Bronchial epithelial cell (primary cell): ENCODE measurements at regions not wholly inside any gene's neighbourhood (a gene's known extent, or its start where the extent isn't known, plus 50 kb on each side); places are given as distances from the start of the nearest gene placed in this dataset.

Experiments used
- DNase-seq: peaks from one replicate; pipeline ENCODE4 v3.0.0-alpha.2; 2010; ENCODE audit warnings: low read depth
- FAIRE-seq: peaks from 2 replicates; lab custom pipeline; 2011; peaks lifted over from hg19 to GRCh38; lab: Jason Lieb, UNC
- H3K27me3 ChIP-seq: 2 replicates; pipeline ENCODE4 v1.5.1; 2011; ENCODE audit warnings: low read length; ENCODE audit not compliant: control insufficient read depth, insufficient read depth
- H3K36me3 ChIP-seq: 2 replicates; pipeline ENCODE4 v1.5.1; 2011; ENCODE audit warnings: low read length; ENCODE audit not compliant: control insufficient read depth, insufficient read depth
- H3K4me3 ChIP-seq: 2 replicates; pipeline ENCODE4 v1.5.1; 2011; ENCODE audit warnings: mild to moderate bottlenecking, low read depth, low read length, control low read depth
- TF ChIP-seq, protein P1 (sequence below): IDR thresholded peaks from 2 replicates; pipeline ENCODE4 v1.5.1; 2011; ENCODE audit warnings: mild to moderate bottlenecking, moderate library complexity, low read length, control low read depth, inconsistent platforms; ENCODE audit not compliant: insufficient read depth, severe bottlenecking

DNA sequence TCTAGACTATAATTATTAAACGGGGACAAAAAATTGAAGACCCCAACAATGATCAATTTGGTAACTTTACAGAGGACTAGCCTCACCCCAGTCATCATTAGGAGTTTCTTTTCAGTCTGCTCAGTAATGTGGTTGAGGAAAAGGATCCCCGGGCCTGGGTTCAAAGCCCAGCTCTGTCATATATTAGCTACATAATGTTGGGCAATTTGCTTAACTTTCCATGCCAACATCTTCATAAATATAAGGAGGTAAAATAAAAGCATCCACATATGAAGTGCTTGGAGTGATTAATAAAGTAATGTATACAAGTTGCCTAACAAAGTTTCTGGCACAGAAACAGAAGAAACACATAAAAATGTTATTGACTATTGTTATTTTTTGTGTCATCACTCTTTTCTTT is 53.4 kb upstream of the ANTXR2 start:
- no peaks in the 10 kb centered on the region for H3K36me3 ChIP-seq
- no peaks in the 10 kb centered on the region for H3K27me3 ChIP-seq
- DNase-seq (no peak), FAIRE-seq (no peak)
- no peak overlapping the region for H3K4me3 ChIP-seq
- TF ChIP-seq, protein P1, sequence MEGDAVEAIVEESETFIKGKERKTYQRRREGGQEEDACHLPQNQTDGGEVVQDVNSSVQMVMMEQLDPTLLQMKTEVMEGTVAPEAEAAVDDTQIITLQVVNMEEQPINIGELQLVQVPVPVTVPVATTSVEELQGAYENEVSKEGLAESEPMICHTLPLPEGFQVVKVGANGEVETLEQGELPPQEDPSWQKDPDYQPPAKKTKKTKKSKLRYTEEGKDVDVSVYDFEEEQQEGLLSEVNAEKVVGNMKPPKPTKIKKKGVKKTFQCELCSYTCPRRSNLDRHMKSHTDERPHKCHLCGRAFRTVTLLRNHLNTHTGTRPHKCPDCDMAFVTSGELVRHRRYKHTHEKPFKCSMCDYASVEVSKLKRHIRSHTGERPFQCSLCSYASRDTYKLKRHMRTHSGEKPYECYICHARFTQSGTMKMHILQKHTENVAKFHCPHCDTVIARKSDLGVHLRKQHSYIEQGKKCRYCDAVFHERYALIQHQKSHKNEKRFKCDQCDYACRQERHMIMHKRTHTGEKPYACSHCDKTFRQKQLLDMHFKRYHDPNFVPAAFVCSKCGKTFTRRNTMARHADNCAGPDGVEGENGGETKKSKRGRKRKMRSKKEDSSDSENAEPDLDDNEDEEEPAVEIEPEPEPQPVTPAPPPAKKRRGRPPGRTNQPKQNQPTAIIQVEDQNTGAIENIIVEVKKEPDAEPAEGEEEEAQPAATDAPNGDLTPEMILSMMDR: no peak

DNA sequence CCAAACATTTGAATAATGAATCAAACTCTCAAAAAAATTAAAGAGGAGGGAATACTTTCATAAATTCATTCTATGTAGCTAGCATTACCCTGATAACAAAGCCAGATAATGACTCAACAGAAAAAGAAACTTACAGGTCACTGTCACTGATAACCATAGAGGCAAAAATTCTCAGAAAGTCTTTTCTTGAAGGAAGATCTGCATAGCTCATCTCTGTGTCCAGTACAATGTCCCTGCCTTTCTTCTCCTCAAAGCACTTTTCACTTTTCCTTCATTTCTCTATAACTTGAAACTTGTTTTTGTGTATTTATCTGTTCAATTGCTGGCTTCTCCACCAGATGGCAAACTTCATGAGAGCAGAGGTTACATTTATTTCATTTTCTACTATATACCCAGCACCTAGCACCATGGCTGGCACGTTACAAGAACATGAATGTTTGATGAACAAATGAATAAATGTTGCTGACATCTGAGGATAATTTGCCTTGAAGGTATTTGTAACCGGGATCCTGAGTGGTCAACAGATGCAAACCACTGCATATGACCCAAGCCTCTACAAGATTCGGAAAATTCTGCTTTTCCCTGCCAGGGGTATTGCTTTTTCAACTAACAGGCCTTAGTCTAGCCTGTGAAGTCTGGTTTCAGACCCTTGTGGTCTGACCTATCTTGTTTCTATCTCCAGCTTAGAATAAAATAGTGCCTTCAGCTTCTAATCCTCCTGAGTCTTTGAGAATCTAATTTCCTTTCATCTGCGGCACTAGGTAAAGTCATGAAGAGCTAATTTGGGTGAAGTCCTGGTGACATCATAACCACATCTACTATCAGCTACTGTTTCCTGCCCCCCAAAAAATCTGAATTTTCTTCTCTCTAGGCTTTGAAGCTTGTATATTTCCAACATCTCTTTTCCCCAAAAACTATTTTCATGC is 52.5 kb upstream of the ANTXR2 start:
- TF ChIP-seq, protein P1: peak; percentile 37
- no peaks in the 10 kb centered on the region for H3K36me3 ChIP-seq
- DNase-seq (peak; percentile 55), FAIRE-seq (no peak)
- H3K4me3 ChIP-seq: no peak overlapping the region
- H3K27me3 ChIP-seq: no peaks in the 10 kb centered on the region

DNA sequence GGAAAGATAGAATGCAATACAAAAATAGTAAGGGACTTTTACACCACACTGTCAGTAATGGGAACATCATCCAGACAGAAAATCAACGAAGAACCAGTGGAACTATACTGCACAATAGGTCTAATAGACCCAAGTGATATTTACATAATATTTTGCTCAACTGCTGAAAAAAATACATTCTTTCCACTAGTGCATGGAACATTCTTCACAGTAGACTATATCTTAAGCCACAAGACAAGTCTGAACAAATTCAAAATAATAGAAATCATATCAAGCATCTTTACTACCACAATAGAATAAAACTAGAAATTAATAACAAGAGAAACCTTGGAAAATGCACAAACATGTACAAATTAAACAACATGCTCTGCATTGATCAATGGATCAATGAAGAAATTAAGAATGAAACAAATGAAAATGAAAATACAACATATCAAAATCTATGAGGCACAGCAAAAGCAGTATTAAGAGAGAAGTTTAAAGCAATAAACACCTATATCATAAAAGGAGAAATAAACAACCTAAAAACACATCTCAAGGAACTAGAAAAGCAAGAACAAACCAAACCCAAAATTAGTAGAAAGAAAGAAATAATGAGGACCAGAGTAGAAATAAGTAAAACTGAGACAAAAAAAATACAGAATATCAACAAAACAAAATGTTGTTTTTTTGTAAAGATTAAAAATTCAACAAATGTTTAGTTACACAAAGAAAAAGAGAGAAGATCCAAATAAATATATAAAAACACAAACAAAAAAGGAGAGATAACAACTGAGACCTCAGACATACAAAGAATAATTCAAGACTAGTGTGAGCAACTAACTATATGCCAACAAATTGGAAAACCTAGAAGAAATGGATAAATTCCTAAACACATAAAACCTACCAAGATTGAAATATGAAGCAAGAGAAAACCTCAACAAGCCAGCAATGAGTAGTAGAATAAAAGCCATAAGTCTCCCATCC is 51.5 kb upstream of the ANTXR2 start:
- FAIRE-seq (no peak), DNase-seq (peak; percentile 66)
- H3K4me3 ChIP-seq: no peak overlapping the region
- H3K27me3 ChIP-seq: no peaks in the 10 kb centered on the region
- H3K36me3 ChIP-seq: no peaks in the 10 kb centered on the region
- TF ChIP-seq, protein P1: no peak
